ENCODE measurements at regions not wholly inside any gene's neighbourhood (a gene's known extent, or its start where the extent isn't known, plus 50 kb on each side); places are given as distances from the start of the nearest gene placed in this dataset.

DNA sequence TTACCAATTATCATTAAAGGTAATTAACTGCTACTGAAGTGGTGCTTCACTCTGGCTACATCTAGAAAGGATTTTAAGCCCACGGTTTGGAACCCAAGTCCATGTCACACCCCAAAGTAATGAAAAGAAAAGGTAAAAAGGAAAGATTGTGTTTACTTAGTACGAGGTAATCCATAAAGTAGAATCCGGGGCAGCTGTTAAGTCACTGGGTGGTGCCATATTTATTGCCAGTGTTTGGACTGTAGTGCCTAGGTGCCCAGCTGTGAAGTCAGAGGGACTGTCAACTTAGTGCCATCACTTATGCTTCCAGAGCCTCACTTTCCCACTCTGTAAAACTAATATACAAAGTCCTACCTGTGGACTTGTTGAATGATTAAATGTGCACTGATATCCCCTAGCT is 52.2 kb upstream of the GRHL3 start:
- peaks cover 4% of the 10 kb centered on the region; the same call in 1 of the 2 replicates for H3K23me2 ChIP-seq (ENCODE audit: low read depth, low read length)
- WGBS, 2 experiments (ENCODE audit: extremely low coverage in 1 of 2, insufficient coverage in 1 of 2, insufficient read length in 1 of 2, insufficient replicate concordance in 2 of 2, low coverage in 1 of 2, low lambda C conversion rate in 2 of 2, missing lambda C conversion rate in 1 of 2): 59% methylated on average over 3 of the region's 3 CpGs; no CpG with 5 or more reads in 1 of the 2 experiments
- H2AFZ ChIP-seq (ENCODE audit: low read length): no peak overlapping the region
- no peak for FAIRE-seq
- H3K14ac ChIP-seq (ENCODE audit: insufficient read length): no peak overlapping the region
- no peaks in the 10 kb centered on the region for H3K9me3 ChIP-seq (ENCODE audit: insufficient read depth in 2 of 2, low read depth in 1 of 2, low read length in 1 of 2)
- ChIA-PET POLR2A (ENCODE audit: partially characterized antibody) (no interaction called here), CTCF (ENCODE audit: partially characterized antibody) (interaction anchor here (1.3 to 2.3 kb wide), 4 partner anchors 12 to 118 kb away, joined by 3 to 12 read pairs (median 6); no protein-coding TSS in a partner anchor)
- no peak overlapping the region for H2AK5ac ChIP-seq (ENCODE audit: low read depth, low read length)
- H3K4me1 ChIP-seq (replicated peaks in 1 of 4; ENCODE audit: control insufficient read depth in 3 of 4, insufficient read depth in 4 of 4, low read length in 3 of 4): no peaks in the 10 kb centered on the region
- H4K8ac ChIP-seq (ENCODE audit: extremely low read depth, insufficient read depth, low read length): no peak overlapping the region
- no peak overlapping the region for H3K9ac ChIP-seq (replicated peaks in 1 of 4; ENCODE audit: extremely low read depth in 1 of 4, low read depth in 3 of 4, low read length in 3 of 4)
- H3K36me3 ChIP-seq (ENCODE audit: control insufficient read depth in 2 of 4, insufficient read depth in 4 of 4, low read length in 3 of 4): no peaks in the 10 kb centered on the region
- no peak overlapping the region for H4K91ac ChIP-seq (replicated peaks; ENCODE audit: insufficient read length, low read length)
- no peak overlapping the region for H3K4me2 ChIP-seq (ENCODE audit: insufficient read depth in 1 of 2, low read depth in 2 of 2, low read length in 2 of 2)
- H2BK20ac ChIP-seq (ENCODE audit: low read length): no peak overlapping the region
- H3K56ac ChIP-seq (replicated peaks; ENCODE audit: insufficient read length, low read depth, low read length): no peak overlapping the region
- H2BK12ac ChIP-seq (ENCODE audit: low read depth, low read length): no peak overlapping the region
- no peak overlapping the region for H4K5ac ChIP-seq (ENCODE audit: insufficient read length, low read depth, low read length)
- H2BK15ac ChIP-seq (ENCODE audit: low read length): no peak overlapping the region
- DNase-seq (ENCODE audit: low read depth in 1 of 2, low spot score in 2 of 2): no peak
- H3K27ac ChIP-seq (ENCODE audit: low read depth, low read length): no peak overlapping the region
- no peaks in the 10 kb centered on the region for H3K79me1 ChIP-seq (ENCODE audit: low read depth, low read length)
- no peak overlapping the region for H2BK5ac ChIP-seq (ENCODE audit: low read depth, low read length)
- no peak overlapping the region for H3K4me3 ChIP-seq (ENCODE audit: extremely low read depth in 1 of 4, insufficient read depth in 2 of 4, low read depth in 3 of 4, low read length in 4 of 4)
- H3K23ac ChIP-seq (ENCODE audit: insufficient read length): no peak overlapping the region
- no peaks in the 10 kb centered on the region for H4K20me1 ChIP-seq (replicated peaks in 1 of 2; ENCODE audit: control insufficient read depth in 1 of 2, insufficient read depth in 2 of 2, low read length in 2 of 2)
- H2BK120ac ChIP-seq (replicated peaks; ENCODE audit: low read depth, low read length): no peak overlapping the region
- no peak overlapping the region for H3K4ac ChIP-seq (replicated peaks; ENCODE audit: insufficient read length, low read depth, low read length)
- H3K27me3 ChIP-seq (replicated peaks in 1 of 4; ENCODE audit: control insufficient read depth in 3 of 4, extremely low read depth in 1 of 4, insufficient read depth in 3 of 4, low read length in 3 of 4): no peaks in the 10 kb centered on the region
- H3K79me2 ChIP-seq (ENCODE audit: control insufficient read depth in 1 of 2, insufficient read depth in 2 of 2, low read length in 2 of 2): no peaks in the 10 kb centered on the region
- no peak overlapping the region for H3K18ac ChIP-seq (ENCODE audit: extremely low read depth, low read length)
- no peak for TF ChIP-seq JUND (IDR thresholded peaks at IDR 0.05; ENCODE audit: low read length)
- no peak for TF ChIP-seq RNF2 (IDR thresholded peaks at IDR 0.05; ENCODE audit: borderline replicate concordance, low read depth, low read length, missing control alignments, poor library complexity, severe bottlenecking)
- TF ChIP-seq RBBP5 (IDR thresholded peaks at IDR 0.05; ENCODE audit: borderline replicate concordance, low read depth, low read length): no peak
- no peak for TF ChIP-seq BRCA1 (IDR thresholded peaks at IDR 0.05; ENCODE audit: low read depth, low read length)
- no peak for TF ChIP-seq RAD21 (IDR thresholded peaks at IDR 0.05 in 1 of 2, conservative IDR thresholded peaks at IDR 0.05 in 1 of 2; ENCODE audit: low read depth in 2 of 2, low read length in 2 of 2)
- no peak for TF ChIP-seq BACH1 (IDR thresholded peaks at IDR 0.05; ENCODE audit: low read length)
- TF ChIP-seq, protein P1, sequence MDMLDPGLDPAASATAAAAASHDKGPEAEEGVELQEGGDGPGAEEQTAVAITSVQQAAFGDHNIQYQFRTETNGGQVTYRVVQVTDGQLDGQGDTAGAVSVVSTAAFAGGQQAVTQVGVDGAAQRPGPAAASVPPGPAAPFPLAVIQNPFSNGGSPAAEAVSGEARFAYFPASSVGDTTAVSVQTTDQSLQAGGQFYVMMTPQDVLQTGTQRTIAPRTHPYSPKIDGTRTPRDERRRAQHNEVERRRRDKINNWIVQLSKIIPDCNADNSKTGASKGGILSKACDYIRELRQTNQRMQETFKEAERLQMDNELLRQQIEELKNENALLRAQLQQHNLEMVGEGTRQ (IDR thresholded peaks at IDR 0.05; ENCODE audit: low read length): no peak
- no peak for TF ChIP-seq HDAC2 (IDR thresholded peaks at IDR 0.05; ENCODE audit: borderline replicate concordance in 1 of 2, low read depth in 2 of 2, low read length in 2 of 2)
- TF ChIP-seq SP1 (IDR thresholded peaks at IDR 0.05; ENCODE audit: low read depth, low read length): no peak
- TF ChIP-seq CTCF (IDR thresholded peaks at IDR 0.05; ENCODE audit: control extremely low read depth in 1 of 3, insufficient read depth in 1 of 3, low read depth in 1 of 3, low read length in 3 of 3): no peak

All from H1 (cell line).